HG03280 (cell line): ENCODE measurements at regions not wholly inside any gene's neighbourhood (a gene's known extent, or its start where the extent isn't known, plus 50 kb on each side); places are given as distances from the start of the nearest gene placed in this dataset.

Experiments
- ATAC-seq: cut with Tn5 transposase; IDR thresholded peaks from one replicate; pipeline ENCODE4 v1.9.1; 2021; ENCODE audit warnings: mild to moderate bottlenecking, moderate library complexity; ENCODE audit not compliant: unreplicated experiment

- ATAC-seq: no peak
Observed at GRCh38 chr9:109830545-109830944, 50.5 kb downstream of the PALM2AKAP2 start.

- ATAC-seq: no peak
Observed at GRCh38 chr9:109831998-109832658, 52.1 kb downstream of the PALM2AKAP2 start.

GRCh38 chr9:109834855-109835254 is 54.9 kb downstream of the PALM2AKAP2 start:
- no peak for ATAC-seq

GRCh38 chr9:109843641-109844040 is 63.6 kb downstream of the PALM2AKAP2 start:
- ATAC-seq: no peak

GRCh38 chr9:109845226-109845625 is 65.2 kb downstream of the PALM2AKAP2 start:
- ATAC-seq: no peak

GRCh38 chr9:109846776-109847175 is 66.8 kb downstream of the PALM2AKAP2 start:
- no peak for ATAC-seq

GRCh38 chr9:109852556-109852955 is 72.6 kb downstream of the PALM2AKAP2 start:
- ATAC-seq: no peak

GRCh38 chr9:109855540-109855939 is 75.5 kb downstream of the PALM2AKAP2 start:
- no peak for ATAC-seq

- ATAC-seq: no peak
Observed at GRCh38 chr9:109856785-109857184, 76.8 kb downstream of the PALM2AKAP2 start.

- ATAC-seq: no peak
Observed at GRCh38 chr9:109857336-109857735, 77.3 kb downstream of the PALM2AKAP2 start.

GRCh38 chr9:109859447-109859846 is 79.4 kb downstream of the PALM2AKAP2 start:
- ATAC-seq: no peak

GRCh38 chr9:109860521-109860920 is 80.5 kb downstream of the PALM2AKAP2 start:
- ATAC-seq: no peak

GRCh38 chr9:109861499-109861898 is 81.5 kb downstream of the PALM2AKAP2 start:
- no peak for ATAC-seq

- no peak for ATAC-seq
Observed at GRCh38 chr9:109861918-109862317, 81.9 kb downstream of the PALM2AKAP2 start.

GRCh38 chr9:109862452-109862851 is 82.5 kb downstream of the PALM2AKAP2 start:
- ATAC-seq: no peak

- ATAC-seq: no peak
Observed at GRCh38 chr9:109863961-109864360, 84.0 kb downstream of the PALM2AKAP2 start.

- ATAC-seq: no peak
Observed at GRCh38 chr9:109865521-109865920, 85.5 kb downstream of the PALM2AKAP2 start.

- no peak for ATAC-seq
Observed at GRCh38 chr9:109868207-109868606, 88.2 kb downstream of the PALM2AKAP2 start.

- ATAC-seq: no peak
Observed at GRCh38 chr9:109868722-109869121, 88.7 kb downstream of the PALM2AKAP2 start.

- no peak for ATAC-seq
Observed at GRCh38 chr9:109870365-109870764, 90.4 kb downstream of the PALM2AKAP2 start.

- no peak for ATAC-seq
Observed at GRCh38 chr9:109872901-109873300, 92.9 kb downstream of the PALM2AKAP2 start.

- no peak for ATAC-seq
Observed at GRCh38 chr9:109875495-109876129, 95.6 kb downstream of the PALM2AKAP2 start.
